Left lung (tissue), 4 donors: ENCODE measurements at regions not wholly inside any gene's neighbourhood (a gene's known extent, or its start where the extent isn't known, plus 50 kb on each side); places are given as distances from the start of the nearest gene placed in this dataset.

Experiments
- ATAC-seq: fragments of 200-7000 bp; cut with Tn5 transposase; one replicate; pipeline ENCODE4 v1.9.1; 2020; ENCODE audit warnings: moderate library complexity
- DNase-seq, 4 donors: peaks; one replicate each; pipeline ENCODE4 v3.0.0-alpha.2; 2013 to 2020
- H3K27ac ChIP-seq, 2 donors: fragments of 200-600 bp; sonication (generic) in 1 of 2; one replicate each; pipeline versions ENCODE4 v1.5.0 to v1.8.0; 2020 to 2021
- H3K27me3 ChIP-seq, 2 donors: fragments of 200-600 bp; sonication (generic) in 1 of 2; one replicate each; pipeline versions ENCODE4 v1.5.0 to v1.8.0; 2020 to 2021
- H3K36me3 ChIP-seq, 2 donors: fragments of 200-600 bp; sonication (generic) in 1 of 2; one replicate each; pipeline versions ENCODE4 v1.5.0 to v1.8.0; 2020 to 2021
- H3K4me1 ChIP-seq, 2 donors: fragments of 200-600 bp; one replicate each; pipeline ENCODE4 v1.8.0; 2021
- H3K4me3 ChIP-seq, 2 donors: fragments of 200-600 bp; sonication (generic) in 1 of 2; one replicate each; pipeline versions ENCODE4 v1.5.0 to v1.8.0; 2020 to 2021; ENCODE audit warnings: mild to moderate bottlenecking in 1 of 2
- H3K9me3 ChIP-seq, 2 donors: fragments of 200-600 bp; sonication (generic) in 1 of 2; one replicate each; pipeline versions ENCODE4 v1.5.0 to v1.8.0; 2020 to 2021
- intact Hi-C, 2 donors: fragments of 100-400 bp; cut with DNase I; formaldehyde crosslinking; loops; one replicate each; pipeline versions ENCODE4 v1.11.2 to v1.14.2; 2022
- TF ChIP-seq, protein P1 (sequence below), 2 donors: fragments of 200-600 bp; sonication (generic) in 1 of 2; IDR thresholded peaks; one replicate each; pipeline versions ENCODE4 v1.5.0 to v1.8.0; 2021; ENCODE audit warnings: antibody characterized with exemption in 2 of 2
- donor health status: DM: no; HTN: yes; CAD: no.
- donor health status: DM: no; HTN: no; CAD: no.

DNA sequence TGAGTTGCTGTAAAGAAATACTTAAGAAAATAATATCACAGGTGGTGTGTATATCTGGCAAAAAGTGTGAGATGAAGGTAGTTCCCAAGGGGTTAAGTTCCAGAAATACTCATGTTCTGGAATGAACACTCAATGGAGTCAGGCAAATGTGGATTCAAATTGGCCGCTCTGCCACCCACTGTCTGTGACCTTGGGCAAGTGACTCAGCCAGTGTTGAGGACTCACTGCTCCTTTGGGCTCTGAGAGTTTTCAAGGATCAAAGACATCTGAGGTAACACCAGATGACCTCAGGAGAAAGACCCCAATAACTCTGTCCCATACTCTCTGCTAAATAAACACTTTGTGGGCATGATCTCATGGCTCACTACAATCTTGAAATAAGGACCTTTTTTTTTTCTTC lies 59.2 kb upstream of the EYA2 start:
- TF ChIP-seq, protein P1, sequence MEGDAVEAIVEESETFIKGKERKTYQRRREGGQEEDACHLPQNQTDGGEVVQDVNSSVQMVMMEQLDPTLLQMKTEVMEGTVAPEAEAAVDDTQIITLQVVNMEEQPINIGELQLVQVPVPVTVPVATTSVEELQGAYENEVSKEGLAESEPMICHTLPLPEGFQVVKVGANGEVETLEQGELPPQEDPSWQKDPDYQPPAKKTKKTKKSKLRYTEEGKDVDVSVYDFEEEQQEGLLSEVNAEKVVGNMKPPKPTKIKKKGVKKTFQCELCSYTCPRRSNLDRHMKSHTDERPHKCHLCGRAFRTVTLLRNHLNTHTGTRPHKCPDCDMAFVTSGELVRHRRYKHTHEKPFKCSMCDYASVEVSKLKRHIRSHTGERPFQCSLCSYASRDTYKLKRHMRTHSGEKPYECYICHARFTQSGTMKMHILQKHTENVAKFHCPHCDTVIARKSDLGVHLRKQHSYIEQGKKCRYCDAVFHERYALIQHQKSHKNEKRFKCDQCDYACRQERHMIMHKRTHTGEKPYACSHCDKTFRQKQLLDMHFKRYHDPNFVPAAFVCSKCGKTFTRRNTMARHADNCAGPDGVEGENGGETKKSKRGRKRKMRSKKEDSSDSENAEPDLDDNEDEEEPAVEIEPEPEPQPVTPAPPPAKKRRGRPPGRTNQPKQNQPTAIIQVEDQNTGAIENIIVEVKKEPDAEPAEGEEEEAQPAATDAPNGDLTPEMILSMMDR (IDR thresholded peaks at IDR 0.05), result no peak
- no peak overlapping the region for H3K27ac ChIP-seq
- no peak for DNase-seq
- H3K9me3 ChIP-seq, result no peaks in the 10 kb centered on the region
- no peak for ATAC-seq
- H3K4me1 ChIP-seq, result no peaks in the 10 kb centered on the region
- no peaks in the 10 kb centered on the region for H3K36me3 ChIP-seq
- H3K4me3 ChIP-seq, result no peak overlapping the region
- intact Hi-C loops, result no loop called here
- peaks cover 0 to 31% of the 10 kb centered on the region in 2 donors for H3K27me3 ChIP-seq

DNA sequence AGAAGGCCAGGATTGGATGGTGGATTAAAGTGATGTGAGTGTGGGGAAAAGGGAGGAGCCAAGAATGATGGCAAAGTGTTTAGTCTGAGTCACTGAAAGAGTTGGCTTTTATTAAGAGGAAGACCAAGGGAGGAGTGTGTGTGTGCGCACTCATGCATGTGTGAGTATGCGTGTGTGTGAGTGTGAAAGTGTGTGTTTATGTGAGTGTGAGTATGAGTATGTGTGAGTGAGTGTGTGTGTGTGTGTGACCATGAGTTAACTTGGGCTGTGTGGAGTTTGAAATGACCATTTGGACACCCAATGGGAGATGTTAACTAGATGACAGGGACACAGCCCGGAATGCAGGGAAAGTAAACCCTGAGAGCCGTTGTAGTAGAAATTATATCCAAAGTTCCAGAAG lies 57.6 kb upstream of the EYA2 start:
- no peak for DNase-seq
- Histone ChIP-seq H3K27ac (no peak overlapping the region), H3K4me3 (no peak overlapping the region), H3K27me3 (peaks cover 0 to 28% of the 10 kb centered on the region in 2 donors), H3K36me3 (no peaks in the 10 kb centered on the region), H3K4me1 (no peaks in the 10 kb centered on the region), H3K9me3 (no peaks in the 10 kb centered on the region)
- TF ChIP-seq, protein P1 (IDR thresholded peaks at IDR 0.05), result no peak
- intact Hi-C loops, result no loop called here
- no peak for ATAC-seq

DNA sequence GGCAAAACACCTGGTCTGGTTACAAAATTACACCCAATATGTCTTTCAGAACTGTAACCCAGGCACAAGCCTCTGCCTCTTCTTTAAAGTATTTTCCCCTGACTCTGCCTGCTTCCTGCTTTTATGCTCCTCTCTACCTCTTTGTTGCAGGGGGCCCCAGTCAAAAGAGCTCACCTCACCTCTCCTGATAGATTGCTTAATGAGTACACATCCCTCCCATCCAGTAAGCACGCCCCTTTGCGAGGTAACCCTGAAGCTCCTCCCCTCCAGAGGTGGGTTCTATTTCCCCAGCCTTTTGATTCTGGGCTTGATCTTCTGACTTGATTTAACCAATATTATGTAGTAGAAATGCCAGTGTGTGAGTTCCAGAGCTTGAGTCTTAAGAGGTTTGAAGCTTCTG lies 56.6 kb upstream of the EYA2 start:
- intact Hi-C loops, result no loop called here
- Histone ChIP-seq H3K4me3 (no peak overlapping the region), H3K27me3 (peaks cover 0 to 28% of the 10 kb centered on the region in 2 donors), H3K36me3 (no peaks in the 10 kb centered on the region), H3K27ac (no peak overlapping the region), H3K9me3 (no peaks in the 10 kb centered on the region), H3K4me1 (no peaks in the 10 kb centered on the region)
- ATAC-seq, result no peak
- TF ChIP-seq, protein P1 (IDR thresholded peaks at IDR 0.05), result no peak
- DNase-seq, result no peak

DNA sequence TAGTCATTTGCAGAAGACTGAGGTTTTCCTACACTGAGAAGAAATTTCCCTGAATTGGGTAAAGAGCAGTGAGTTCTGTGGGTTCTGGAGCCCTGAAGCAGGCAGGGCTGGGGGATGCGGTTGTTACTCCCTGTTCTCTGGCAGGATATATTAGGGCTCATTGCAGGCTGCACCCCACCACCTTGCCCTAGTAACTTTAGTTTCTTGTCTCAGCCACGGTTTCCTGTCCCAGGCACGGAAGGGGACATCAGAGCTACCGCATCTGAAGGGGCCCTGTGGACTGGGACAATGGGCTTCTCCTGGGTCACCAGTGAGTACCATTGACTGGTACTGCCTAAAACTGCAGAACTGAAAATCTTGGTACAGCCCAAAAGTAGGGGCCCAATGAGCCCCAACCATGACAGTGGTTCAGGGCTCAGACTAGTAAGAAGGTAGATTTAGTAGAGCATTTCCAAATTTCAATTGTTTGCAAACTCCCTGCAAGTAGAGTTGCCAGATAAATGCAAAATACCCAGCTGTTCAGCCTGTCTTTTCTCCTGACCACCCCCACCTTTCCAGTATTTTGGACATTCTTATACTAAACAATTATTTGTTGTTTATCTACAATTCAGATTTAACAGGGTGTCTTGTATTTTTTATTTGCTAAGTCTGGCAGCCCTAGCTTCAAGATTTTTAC lies 54.5 kb upstream of the EYA2 start:
- ATAC-seq (no peak), DNase-seq (no peak)
- intact Hi-C loops, result no loop called here
- Histone ChIP-seq H3K4me1 (no peaks in the 10 kb centered on the region), H3K4me3 (no peak overlapping the region), H3K27me3 (peaks cover 0 to 22% of the 10 kb centered on the region in 2 donors), H3K27ac (no peak overlapping the region), H3K9me3 (no peaks in the 10 kb centered on the region), H3K36me3 (no peaks in the 10 kb centered on the region)
- TF ChIP-seq, protein P1 (IDR thresholded peaks at IDR 0.05), result no peak
